ENCODE measurements at regions not wholly inside any gene's neighbourhood (a gene's known extent, or its start where the extent isn't known, plus 50 kb on each side); places are given as distances from the start of the nearest gene placed in this dataset.

DNA sequence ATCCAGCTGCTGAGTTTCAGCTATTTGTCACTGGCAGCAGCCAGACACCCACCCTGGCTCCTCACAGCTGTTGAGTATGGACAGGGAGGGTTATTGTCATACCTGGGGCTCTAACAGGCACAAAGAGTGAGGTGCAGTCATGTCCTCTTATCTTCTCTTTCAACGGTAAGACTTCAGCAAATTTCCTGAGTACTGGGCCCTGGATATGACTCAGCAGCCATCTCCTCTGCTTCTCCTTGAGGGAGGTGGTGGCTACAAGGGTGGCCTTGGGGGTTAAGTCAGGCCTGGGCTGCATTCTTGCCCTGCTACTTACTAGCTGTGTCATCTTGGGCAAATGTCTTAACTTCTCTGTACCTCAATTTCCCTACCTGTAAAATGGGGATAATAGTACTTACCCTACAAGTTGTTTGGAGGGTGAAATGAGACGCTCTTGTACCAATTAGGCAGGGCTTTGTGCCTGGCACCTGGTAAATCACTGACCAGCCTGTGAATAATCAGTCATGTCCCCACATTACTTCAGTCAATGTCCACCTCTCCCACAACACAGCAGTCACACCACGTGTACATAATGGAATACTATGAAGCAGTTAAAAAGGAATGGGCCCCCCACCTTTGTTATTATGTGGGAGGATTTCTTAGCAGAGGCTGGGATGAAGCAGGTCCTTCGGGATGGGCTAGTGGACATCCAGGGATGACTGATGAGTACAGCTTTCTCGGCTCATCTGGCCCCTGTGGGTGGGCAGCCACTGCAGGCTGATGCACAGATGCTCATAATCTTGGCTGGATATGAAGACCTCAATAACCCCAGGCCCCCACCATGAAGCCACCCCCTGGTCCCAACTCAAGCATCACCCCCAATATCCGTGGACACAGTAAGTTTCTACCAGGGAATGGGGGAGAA lies 528.8 kb downstream of the SHQ1 start:
- Histone ChIP-seq H3K36me3 (no peaks in the 10 kb centered on the region), H3K4me1 (peaks cover 0 to 57% of the 10 kb centered on the region in 2 donors), H3K9me3 (no peaks in the 10 kb centered on the region), H3K4me3 (no peak overlapping the region), H3K27ac (peak overlapping the region; percentile 52 to 83), H3K27me3 (no peaks in the 10 kb centered on the region)
- DNase-seq (ENCODE audit: low spot score), result no peak
- TF ChIP-seq, protein P1, sequence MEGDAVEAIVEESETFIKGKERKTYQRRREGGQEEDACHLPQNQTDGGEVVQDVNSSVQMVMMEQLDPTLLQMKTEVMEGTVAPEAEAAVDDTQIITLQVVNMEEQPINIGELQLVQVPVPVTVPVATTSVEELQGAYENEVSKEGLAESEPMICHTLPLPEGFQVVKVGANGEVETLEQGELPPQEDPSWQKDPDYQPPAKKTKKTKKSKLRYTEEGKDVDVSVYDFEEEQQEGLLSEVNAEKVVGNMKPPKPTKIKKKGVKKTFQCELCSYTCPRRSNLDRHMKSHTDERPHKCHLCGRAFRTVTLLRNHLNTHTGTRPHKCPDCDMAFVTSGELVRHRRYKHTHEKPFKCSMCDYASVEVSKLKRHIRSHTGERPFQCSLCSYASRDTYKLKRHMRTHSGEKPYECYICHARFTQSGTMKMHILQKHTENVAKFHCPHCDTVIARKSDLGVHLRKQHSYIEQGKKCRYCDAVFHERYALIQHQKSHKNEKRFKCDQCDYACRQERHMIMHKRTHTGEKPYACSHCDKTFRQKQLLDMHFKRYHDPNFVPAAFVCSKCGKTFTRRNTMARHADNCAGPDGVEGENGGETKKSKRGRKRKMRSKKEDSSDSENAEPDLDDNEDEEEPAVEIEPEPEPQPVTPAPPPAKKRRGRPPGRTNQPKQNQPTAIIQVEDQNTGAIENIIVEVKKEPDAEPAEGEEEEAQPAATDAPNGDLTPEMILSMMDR (IDR thresholded peaks at IDR 0.05), result no peak

DNA sequence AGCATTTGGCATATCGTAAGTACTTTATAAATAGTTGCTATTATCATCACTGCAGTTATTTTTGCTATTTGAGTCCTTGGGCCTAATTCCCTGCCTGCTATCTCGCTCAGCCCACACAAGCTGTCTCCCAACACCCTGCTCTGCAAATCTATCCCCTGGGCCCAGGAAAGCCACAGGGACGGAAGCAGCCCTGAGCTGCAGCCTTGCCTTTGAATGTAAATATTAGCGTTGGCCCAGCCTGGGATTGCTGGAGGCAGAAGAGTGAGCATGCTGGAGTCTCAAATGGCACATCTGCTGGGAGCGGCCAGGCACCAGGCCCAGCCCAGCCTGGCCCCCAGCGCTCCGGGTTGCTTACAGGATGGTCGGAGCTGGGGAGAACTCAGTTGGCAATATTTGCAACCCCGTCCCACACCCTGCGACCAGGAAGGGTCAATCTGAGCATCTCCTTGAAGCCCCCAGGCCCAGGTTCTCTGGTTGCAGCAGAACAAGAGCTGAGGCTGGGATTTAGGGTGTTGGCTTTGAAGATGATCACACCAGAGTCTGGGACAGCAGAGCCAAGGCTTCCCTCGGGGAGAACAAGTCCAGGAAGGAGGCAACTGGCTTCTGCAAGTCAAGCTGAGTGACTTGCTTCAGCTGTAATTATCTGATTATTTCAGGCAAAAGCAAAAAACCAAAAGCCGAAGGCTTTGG lies 529.6 kb downstream of the SHQ1 start:
- H3K27ac ChIP-seq, result peak overlapping the region; percentile 52 to 83
- TF ChIP-seq, protein P1 (IDR thresholded peaks at IDR 0.05), result no peak
- no peak overlapping the region for H3K4me3 ChIP-seq
- no peaks in the 10 kb centered on the region for H3K9me3 ChIP-seq
- no peaks in the 10 kb centered on the region for H3K27me3 ChIP-seq
- no peak for DNase-seq (ENCODE audit: low spot score)
- no peaks in the 10 kb centered on the region for H3K36me3 ChIP-seq
- H3K4me1 ChIP-seq, result peaks cover 0 to 53% of the 10 kb centered on the region in 2 donors

DNA sequence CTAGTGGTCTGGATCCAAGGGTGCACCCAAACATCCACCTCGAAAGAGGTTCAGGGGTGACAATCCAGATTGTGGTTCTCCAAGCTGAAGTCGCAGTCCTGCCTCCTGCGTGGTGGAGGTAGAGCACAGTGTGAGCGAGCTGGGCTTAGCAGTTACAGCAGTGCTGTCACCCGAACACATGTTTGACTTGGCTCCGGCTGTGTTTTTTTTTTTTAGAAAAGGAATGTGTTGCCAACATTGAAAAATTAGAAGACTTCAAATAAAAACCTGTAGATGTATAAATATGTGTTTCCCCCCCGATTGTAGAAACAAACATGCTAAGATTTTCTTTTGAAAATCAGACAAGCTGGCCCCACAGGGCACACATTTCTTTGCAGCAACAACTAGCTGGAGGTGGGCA lies 530.8 kb downstream of the SHQ1 start:
- Histone ChIP-seq H3K9me3 (no peaks in the 10 kb centered on the region), H3K27me3 (no peaks in the 10 kb centered on the region), H3K4me3 (no peak overlapping the region), H3K36me3 (no peaks in the 10 kb centered on the region), H3K27ac (peak overlapping the region; percentile 52 to 83), H3K4me1 (peaks cover 0 to 43% of the 10 kb centered on the region in 2 donors)
- TF ChIP-seq, protein P1 (IDR thresholded peaks at IDR 0.05), result no peak
- DNase-seq (ENCODE audit: low spot score), result no peak

DNA sequence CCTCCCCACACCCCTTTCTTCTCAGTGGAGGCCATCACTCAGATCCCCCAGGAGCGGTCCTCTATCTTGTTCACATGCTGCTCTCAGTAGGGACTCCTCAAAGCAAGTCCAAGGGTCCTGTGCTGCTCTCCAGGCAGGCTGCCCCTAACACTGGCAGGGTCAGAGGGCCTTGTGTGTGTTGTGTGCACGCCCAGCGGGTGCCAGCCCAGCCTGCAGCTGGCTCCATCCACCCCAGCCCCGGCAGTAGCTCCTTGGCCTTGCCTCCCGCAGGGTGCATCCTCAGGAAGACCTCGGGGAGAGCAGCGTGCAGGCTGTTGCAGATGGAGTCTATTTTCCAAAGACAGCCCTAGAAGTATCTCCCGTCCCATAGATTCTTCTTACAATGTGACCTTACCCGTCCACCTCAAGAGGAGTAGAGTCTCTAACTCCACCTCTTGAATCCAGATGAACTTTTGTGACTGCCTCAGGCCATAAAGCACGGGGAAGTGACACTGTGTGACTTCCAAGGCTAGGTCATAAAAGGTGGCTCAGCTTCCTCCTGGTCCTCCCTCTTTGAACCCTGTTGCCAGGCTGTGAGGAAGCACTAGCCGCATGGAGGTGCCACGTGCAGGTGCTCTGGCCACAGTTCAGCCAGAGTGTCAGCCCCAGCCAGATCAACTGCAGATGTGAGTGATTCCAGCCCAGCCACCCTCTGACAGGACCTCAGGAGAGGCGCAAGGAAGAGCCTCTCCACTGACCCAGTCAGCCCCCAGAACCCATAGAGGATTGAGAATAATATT lies 531.6 kb downstream of the SHQ1 start:
- Histone ChIP-seq H3K9me3 (no peaks in the 10 kb centered on the region), H3K4me1 (peaks cover 0 to 43% of the 10 kb centered on the region in 2 donors), H3K27me3 (no peaks in the 10 kb centered on the region), H3K36me3 (no peaks in the 10 kb centered on the region), H3K4me3 (no peak overlapping the region), H3K27ac (no peak overlapping the region)
- TF ChIP-seq, protein P1 (IDR thresholded peaks at IDR 0.05), result no peak
- DNase-seq (ENCODE audit: low spot score), result no peak

DNA sequence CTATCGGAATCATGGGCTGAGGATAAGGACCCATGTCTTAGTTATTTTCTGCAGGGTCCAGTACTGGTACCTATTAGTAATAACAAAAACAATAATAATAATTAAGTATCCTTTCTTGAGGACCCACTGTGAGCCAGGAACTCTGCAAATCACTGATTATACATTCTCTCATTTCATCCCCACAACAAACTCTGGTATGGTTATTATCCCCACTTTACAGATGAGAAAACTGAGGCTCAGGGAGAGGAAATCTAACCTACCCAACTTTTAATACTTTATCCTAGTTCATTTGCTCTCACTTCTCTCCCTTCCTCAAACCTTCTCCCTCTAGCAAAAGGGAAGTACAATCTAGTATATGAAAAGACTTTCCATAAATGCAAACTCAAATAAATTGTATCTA lies 528.4 kb upstream of the PROK2 start:
- TF ChIP-seq, protein P1 (IDR thresholded peaks at IDR 0.05), result no peak
- Histone ChIP-seq H3K4me1 (peaks cover 0 to 23% of the 10 kb centered on the region in 2 donors), H3K4me3 (no peak overlapping the region), H3K27me3 (no peaks in the 10 kb centered on the region), H3K36me3 (no peaks in the 10 kb centered on the region), H3K9me3 (no peaks in the 10 kb centered on the region), H3K27ac (no peak overlapping the region)
- no peak for DNase-seq (ENCODE audit: low spot score)

Data from right atrium auricular region (tissue), 2 donors.